HCT116 (cell line): ENCODE measurements at regions not wholly inside any gene's neighbourhood (a gene's known extent, or its start where the extent isn't known, plus 50 kb on each side); places are given as distances from the start of the nearest gene placed in this dataset.

Experiments used
- CBX3 ChIP-seq: IDR thresholded peaks from 2 replicates; pipeline ENCODE4 v1.6.1; 2012; ENCODE audit warnings: low read depth
- CEBPB ChIP-seq: IDR thresholded peaks from 2 replicates; pipeline ENCODE4 v1.6.1; 2012; ENCODE audit warnings: low read depth
- EZH2 ChIP-seq: fragments of 200-600 bp; sonication (generic); IDR thresholded peaks from 2 replicates; pipeline ENCODE4 v1.6.1; 2017; ENCODE audit warnings: antibody characterized with exemption, mixed run types
- FOSL1 ChIP-seq: IDR thresholded peaks from 2 replicates; pipeline ENCODE4 v1.6.1; 2012; ENCODE audit warnings: low read depth
- POLR2A ChIP-seq: IDR thresholded peaks from 2 replicates; pipeline ENCODE4 v1.7.0; 2011; ENCODE audit warnings: borderline replicate concordance; ENCODE audit not compliant: insufficient read depth, insufficient read length; ENCODE audit errors: extremely low read depth
- POLR2AphosphoS5 ChIP-seq: IDR thresholded peaks from 2 replicates; pipeline ENCODE4 v1.6.1; 2011; ENCODE audit warnings: mild to moderate bottlenecking, low read depth, low read length, moderate library complexity
- RAD21 ChIP-seq: IDR thresholded peaks from 2 replicates; pipeline ENCODE4 v1.6.1; 2012; ENCODE audit warnings: low read depth, mild to moderate bottlenecking
- SRF ChIP-seq: IDR thresholded peaks from 2 replicates; pipeline ENCODE4 v1.6.1; 2012; ENCODE audit warnings: low read depth
- TCF7L2 ChIP-seq: IDR thresholded peaks from 2 replicates; pipeline ENCODE4 v1.7.0; 2011; ENCODE audit warnings: borderline replicate concordance, inconsistent platforms; ENCODE audit not compliant: insufficient read depth, insufficient read length; ENCODE audit errors: extremely low read depth
- YY1 ChIP-seq: IDR thresholded peaks from 2 replicates; pipeline ENCODE4 v1.6.1; 2011; ENCODE audit warnings: low read length, low read depth, moderate library complexity, mild to moderate bottlenecking; ENCODE audit not compliant: insufficient replicate concordance; ENCODE audit errors: extremely low read depth
- ZNF274 ChIP-seq: fragments of 200-500 bp; sonication (Bioruptor generic); IDR thresholded peaks from 2 replicates; pipeline ENCODE4 v1.6.1; 2014; ENCODE audit warnings: mild to moderate bottlenecking, low read depth, low read length, inconsistent platforms
- TF ChIP-seq, protein P1 (sequence below), 3 experiments: fragments of 200-600 bp in 1 of 3; sonication (generic) in 1 of 3; IDR thresholded peaks in 2 of 3; conservative IDR thresholded peaks in 1 of 3; 2 replicates each; pipeline ENCODE4 v1.5.1; 2012 to 2017; ENCODE audit warnings: low read depth in 2 of 3, low read length in 2 of 3, antibody characterized with exemption in 1 of 3, borderline replicate concordance in 1 of 3, control low read depth in 1 of 3, mild to moderate bottlenecking in 1 of 3, mixed read lengths in 1 of 3, mixed run types in 1 of 3, moderate library complexity in 1 of 3; ENCODE audit not compliant: insufficient read depth in 1 of 3
- TF ChIP-seq, protein P2 (sequence below): IDR thresholded peaks from 2 replicates; pipeline ENCODE4 v1.6.1; 2012; ENCODE audit warnings: low read depth

DNA sequence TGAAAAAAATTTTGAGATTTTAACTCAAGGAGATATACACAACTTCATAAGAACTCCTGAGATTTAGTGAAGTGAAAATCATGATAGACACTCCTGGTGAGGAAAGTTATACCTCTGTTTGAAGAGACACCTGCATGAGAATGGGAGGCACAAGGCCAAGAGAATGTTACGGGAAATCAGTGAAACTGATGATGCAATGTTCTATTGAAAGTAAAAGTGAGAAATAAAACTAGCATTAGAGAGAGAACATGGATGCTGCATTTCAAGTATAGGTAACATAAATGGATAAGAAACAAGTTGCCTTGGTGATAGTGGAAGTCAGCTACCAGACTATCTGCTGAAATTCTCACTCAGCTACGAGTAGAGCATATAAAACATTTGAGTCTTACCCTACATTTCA lies 562.1 kb upstream of the FANCL start:
- TF ChIP-seq, protein P1, sequence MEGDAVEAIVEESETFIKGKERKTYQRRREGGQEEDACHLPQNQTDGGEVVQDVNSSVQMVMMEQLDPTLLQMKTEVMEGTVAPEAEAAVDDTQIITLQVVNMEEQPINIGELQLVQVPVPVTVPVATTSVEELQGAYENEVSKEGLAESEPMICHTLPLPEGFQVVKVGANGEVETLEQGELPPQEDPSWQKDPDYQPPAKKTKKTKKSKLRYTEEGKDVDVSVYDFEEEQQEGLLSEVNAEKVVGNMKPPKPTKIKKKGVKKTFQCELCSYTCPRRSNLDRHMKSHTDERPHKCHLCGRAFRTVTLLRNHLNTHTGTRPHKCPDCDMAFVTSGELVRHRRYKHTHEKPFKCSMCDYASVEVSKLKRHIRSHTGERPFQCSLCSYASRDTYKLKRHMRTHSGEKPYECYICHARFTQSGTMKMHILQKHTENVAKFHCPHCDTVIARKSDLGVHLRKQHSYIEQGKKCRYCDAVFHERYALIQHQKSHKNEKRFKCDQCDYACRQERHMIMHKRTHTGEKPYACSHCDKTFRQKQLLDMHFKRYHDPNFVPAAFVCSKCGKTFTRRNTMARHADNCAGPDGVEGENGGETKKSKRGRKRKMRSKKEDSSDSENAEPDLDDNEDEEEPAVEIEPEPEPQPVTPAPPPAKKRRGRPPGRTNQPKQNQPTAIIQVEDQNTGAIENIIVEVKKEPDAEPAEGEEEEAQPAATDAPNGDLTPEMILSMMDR (IDR thresholded peaks at IDR 0.05 in 2 of 3, conservative IDR thresholded peaks at IDR 0.05 in 1 of 3; ENCODE audit: borderline replicate concordance in 1 of 3, insufficient read depth in 1 of 3, low read depth in 2 of 3, low read length in 2 of 3), result no peak
- no peak for TF ChIP-seq POLR2A
- TF ChIP-seq, protein P2, sequence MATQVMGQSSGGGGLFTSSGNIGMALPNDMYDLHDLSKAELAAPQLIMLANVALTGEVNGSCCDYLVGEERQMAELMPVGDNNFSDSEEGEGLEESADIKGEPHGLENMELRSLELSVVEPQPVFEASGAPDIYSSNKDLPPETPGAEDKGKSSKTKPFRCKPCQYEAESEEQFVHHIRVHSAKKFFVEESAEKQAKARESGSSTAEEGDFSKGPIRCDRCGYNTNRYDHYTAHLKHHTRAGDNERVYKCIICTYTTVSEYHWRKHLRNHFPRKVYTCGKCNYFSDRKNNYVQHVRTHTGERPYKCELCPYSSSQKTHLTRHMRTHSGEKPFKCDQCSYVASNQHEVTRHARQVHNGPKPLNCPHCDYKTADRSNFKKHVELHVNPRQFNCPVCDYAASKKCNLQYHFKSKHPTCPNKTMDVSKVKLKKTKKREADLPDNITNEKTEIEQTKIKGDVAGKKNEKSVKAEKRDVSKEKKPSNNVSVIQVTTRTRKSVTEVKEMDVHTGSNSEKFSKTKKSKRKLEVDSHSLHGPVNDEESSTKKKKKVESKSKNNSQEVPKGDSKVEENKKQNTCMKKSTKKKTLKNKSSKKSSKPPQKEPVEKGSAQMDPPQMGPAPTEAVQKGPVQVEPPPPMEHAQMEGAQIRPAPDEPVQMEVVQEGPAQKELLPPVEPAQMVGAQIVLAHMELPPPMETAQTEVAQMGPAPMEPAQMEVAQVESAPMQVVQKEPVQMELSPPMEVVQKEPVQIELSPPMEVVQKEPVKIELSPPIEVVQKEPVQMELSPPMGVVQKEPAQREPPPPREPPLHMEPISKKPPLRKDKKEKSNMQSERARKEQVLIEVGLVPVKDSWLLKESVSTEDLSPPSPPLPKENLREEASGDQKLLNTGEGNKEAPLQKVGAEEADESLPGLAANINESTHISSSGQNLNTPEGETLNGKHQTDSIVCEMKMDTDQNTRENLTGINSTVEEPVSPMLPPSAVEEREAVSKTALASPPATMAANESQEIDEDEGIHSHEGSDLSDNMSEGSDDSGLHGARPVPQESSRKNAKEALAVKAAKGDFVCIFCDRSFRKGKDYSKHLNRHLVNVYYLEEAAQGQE, result no peak
- no peak for TF ChIP-seq EZH2
- no peak for TF ChIP-seq ZNF274
- TF ChIP-seq POLR2AphosphoS5, result no peak
- TF ChIP-seq RAD21, result no peak
- TF ChIP-seq YY1, result no peak
- no peak for TF ChIP-seq SRF
- no peak for TF ChIP-seq CEBPB
- TF ChIP-seq FOSL1, result no peak
- TF ChIP-seq CBX3, result no peak
- TF ChIP-seq TCF7L2, result no peak
